ENCODE measurements at regions not wholly inside any gene's neighbourhood (a gene's known extent, or its start where the extent isn't known, plus 50 kb on each side); places are given as distances from the start of the nearest gene placed in this dataset.

DNA sequence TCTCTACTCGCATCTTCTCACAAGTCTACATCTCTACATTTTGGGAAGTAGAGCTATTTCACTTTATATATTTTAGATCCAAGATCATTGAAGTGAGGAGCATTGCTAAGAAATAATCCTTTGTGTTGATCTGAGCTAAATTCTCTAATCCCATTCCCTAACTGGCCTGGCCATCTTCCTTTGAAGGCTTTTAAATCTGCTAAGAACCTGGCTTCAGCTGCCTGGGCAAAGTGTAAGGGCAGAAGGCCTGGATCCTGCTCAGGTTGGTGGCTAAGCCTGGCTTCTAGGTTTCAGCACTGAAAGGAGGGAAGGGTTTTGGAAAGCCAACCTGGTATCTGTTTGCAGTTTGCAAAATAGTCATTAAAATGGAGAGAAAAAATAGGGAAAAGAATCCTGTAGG lies 167.6 kb downstream of the BRINP2 start:
- 73 to 97% methylated on average over 1 of the region's 1 CpG for WGBS, 2 donors
- intact Hi-C loops (cut with DNase I; ENCODE audit: low total_unique reads), result no loop called here
- no peak for DNase-seq (ENCODE audit: low spot score in 2 of 2)
- no peak for TF ChIP-seq POLR2A (IDR thresholded peaks at IDR 0.05)
- no peak overlapping the region for H3K4me3 ChIP-seq (ENCODE audit: low read depth, poor library complexity, severe bottlenecking)

DNA sequence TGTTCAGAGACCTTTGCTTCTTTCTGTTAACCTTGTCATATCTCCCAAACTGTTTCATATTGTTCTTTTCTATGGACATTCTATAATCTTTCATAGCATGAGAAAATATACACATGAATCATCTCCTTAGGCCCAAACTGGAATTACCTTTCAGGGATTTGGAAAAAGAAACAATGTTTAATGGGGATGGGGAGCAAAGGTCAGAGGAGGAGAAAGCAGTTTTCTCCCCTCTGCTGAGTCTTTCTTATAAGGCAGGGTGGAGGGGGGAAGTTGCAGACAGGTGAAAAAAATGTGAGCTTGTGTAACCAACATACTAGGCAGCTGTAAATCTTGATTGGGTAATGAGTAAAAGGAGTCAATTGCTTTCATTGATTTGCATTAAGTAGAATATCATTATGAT lies 164.1 kb downstream of the BRINP2 start:
- intact Hi-C loops (cut with DNase I; ENCODE audit: low total_unique reads), result no loop called here
- no peak for DNase-seq (ENCODE audit: low spot score in 2 of 2)
- TF ChIP-seq POLR2A (IDR thresholded peaks at IDR 0.05) (no peak), CTCF (IDR thresholded peaks at IDR 0.05) (no peak)
- H3K4me3 ChIP-seq (ENCODE audit: low read depth, poor library complexity, severe bottlenecking), result no peak overlapping the region

DNA sequence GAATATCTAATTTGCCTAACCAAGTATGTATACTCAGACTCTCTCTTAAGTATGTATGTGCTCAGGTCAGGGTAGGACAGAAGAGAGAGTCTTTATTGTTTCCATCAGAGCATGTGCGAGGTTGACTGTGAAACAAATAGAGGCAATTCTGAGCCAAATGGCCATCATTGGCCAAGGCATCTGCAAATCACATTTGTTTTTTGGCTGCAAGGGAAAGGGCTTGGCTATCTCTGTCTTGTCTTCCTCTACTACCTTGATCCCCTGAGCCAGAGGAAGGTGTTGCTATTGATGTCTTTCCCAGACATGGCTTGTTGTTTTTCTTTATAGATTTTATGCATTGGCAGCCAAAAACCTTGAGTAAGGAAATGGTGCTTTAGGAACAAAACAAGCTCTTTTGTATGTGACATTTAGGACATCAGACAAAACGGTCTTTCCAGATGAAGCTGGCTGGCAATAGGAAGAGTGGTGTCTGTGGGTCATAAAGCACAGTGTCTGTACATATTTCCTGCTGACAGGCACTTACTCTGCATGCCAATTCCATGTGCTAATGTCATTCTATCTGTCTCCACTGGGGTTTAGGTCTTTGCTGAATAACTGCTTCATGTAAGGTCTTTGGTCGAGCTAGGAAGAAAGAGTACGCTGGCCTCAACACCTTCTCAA lies 163.3 kb downstream of the BRINP2 start:
- no peak for TF ChIP-seq CTCF (IDR thresholded peaks at IDR 0.05)
- TF ChIP-seq POLR2A (IDR thresholded peaks at IDR 0.05), result no peak
- 53 to 55% methylated on average over 4 of the region's 4 CpGs for WGBS, 2 donors
- no peak for DNase-seq (ENCODE audit: low spot score in 2 of 2)
- no peak overlapping the region for H3K4me3 ChIP-seq (ENCODE audit: low read depth, poor library complexity, severe bottlenecking)
- intact Hi-C loops (cut with DNase I; ENCODE audit: low total_unique reads), result no loop called here
